GM13976 (cell line): ENCODE measurements at regions not wholly inside any gene's neighbourhood (a gene's known extent, or its start where the extent isn't known, plus 50 kb on each side); places are given as distances from the start of the nearest gene placed in this dataset.
"Not testable (repeated sequence)": the region's sequence is repeated elsewhere in the genome, so short reads cannot be mapped to it uniquely, and the experiment has no call there.

Source experiments
- DNase-seq: peaks from one replicate; pipeline ENCODE4 v3.0.0; 2012; ENCODE audit warnings: low spot score
- CTCF ChIP-seq: IDR thresholded peaks from 2 replicates; pipeline ENCODE4 v1.5.1; 2012; ENCODE audit warnings: borderline replicate concordance, mild to moderate bottlenecking; ENCODE audit not compliant: insufficient read depth; ENCODE audit errors: extremely low read depth, missing control alignments, control extremely low read depth
- in situ Hi-C: fragments of 300-500 bp; cut with MboI; formaldehyde crosslinking; loops from one replicate; pipeline ENCODE4 v1.12.0; 2022; ENCODE audit warnings: low sequenced_read_pairs, mixed read lengths, inconsistent platforms; ENCODE audit not compliant: unreplicated experiment

- DNase-seq, in situ Hi-C loops: not testable (repeated sequence)
Observed at GRCh38 chr10:87300163-87300562, 57.4 kb upstream of the NUTM2D start.

- in situ Hi-C loops, DNase-seq: not testable (repeated sequence)
Observed at GRCh38 chr10:87301466-87302115, 56.0 kb upstream of the NUTM2D start.

GRCh38 chr10:87302132-87302531, 55.4 kb upstream of the NUTM2D start:
- DNase-seq, in situ Hi-C loops: not testable (repeated sequence)

More at GRCh38 chr10:87301466-87302115, 56.0 kb upstream of the NUTM2D start:
- TF ChIP-seq CTCF, result peak; percentile 44

GRCh38 chr10:87303707-87304106, 53.8 kb upstream of the NUTM2D start:
- DNase-seq, in situ Hi-C loops: not testable (repeated sequence)

GRCh38 chr10:87306681-87307080, 50.9 kb upstream of the NUTM2D start:
- in situ Hi-C loops, DNase-seq: not testable (repeated sequence)
